GM23338 (cell line): ENCODE measurements at regions not wholly inside any gene's neighbourhood (a gene's known extent, or its start where the extent isn't known, plus 50 kb on each side); places are given as distances from the start of the nearest gene placed in this dataset.

Experiments
- POLR2AphosphoS5 ChIP-seq: IDR thresholded peaks from 2 replicates; pipeline ENCODE4 v1.6.1; 2016; ENCODE audit warnings: antibody characterized with exemption, low read depth
- TF ChIP-seq, protein P1 (sequence below), 2 experiments: fragments of 200-600 bp in 1 of 2; sonication (generic) in 1 of 2; conservative IDR thresholded peaks; 2 replicates each; pipeline versions ENCODE4 v1.5.1 to v1.6.1; 2016 to 2017; ENCODE audit warnings: antibody characterized with exemption in 2 of 2, low read depth in 2 of 2, mild to moderate bottlenecking in 2 of 2, moderate library complexity in 1 of 2

DNA sequence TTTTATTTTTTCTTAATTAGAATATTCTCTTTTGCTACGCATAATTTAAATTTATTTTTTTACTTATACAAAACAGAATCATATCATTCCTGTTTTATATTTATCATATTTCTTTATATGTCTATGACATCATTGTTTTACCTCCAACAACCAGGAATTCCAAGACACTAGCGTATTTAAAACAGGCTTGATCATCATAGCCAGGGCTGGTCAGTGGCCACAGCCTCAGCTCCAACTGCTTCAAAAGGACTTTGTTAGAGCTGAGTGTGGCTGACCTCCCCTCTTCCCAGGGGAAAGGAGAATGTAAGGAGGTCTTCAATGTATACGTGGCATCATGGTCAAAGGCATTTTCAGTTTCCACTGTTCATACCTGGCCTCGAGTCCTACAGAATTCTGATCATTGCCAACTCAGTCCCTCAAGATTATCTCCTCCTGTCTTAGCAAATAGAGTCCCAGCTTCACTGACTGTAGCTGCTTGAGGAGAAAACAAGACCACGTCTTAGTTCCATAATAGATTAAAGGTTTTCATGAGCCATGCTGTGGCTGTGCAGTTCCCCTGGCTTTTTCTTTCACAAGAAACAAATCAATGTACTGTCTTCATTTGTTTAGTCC, 444.0 kb downstream of the PTPRC start:
- TF ChIP-seq, protein P1, sequence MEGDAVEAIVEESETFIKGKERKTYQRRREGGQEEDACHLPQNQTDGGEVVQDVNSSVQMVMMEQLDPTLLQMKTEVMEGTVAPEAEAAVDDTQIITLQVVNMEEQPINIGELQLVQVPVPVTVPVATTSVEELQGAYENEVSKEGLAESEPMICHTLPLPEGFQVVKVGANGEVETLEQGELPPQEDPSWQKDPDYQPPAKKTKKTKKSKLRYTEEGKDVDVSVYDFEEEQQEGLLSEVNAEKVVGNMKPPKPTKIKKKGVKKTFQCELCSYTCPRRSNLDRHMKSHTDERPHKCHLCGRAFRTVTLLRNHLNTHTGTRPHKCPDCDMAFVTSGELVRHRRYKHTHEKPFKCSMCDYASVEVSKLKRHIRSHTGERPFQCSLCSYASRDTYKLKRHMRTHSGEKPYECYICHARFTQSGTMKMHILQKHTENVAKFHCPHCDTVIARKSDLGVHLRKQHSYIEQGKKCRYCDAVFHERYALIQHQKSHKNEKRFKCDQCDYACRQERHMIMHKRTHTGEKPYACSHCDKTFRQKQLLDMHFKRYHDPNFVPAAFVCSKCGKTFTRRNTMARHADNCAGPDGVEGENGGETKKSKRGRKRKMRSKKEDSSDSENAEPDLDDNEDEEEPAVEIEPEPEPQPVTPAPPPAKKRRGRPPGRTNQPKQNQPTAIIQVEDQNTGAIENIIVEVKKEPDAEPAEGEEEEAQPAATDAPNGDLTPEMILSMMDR (conservative IDR thresholded peaks at IDR 0.05; ENCODE audit: low read depth in 2 of 2) = no peak
- no peak for TF ChIP-seq POLR2AphosphoS5
